Naive thymus-derived CD4-positive, alpha-beta T cell (primary cell): ENCODE measurements at regions not wholly inside any gene's neighbourhood (a gene's known extent, or its start where the extent isn't known, plus 50 kb on each side); places are given as distances from the start of the nearest gene placed in this dataset.

ENCODE experiments used
- ATAC-seq: fragments of 150-1000 bp; cut with Tn5 transposase; 2 replicates; pipeline ENCODE4 v1.10.0; 2021; ENCODE audit warnings: mild to moderate bottlenecking, moderate library complexity
- CTCF ChIA-PET: fragments of 350-600 bp; sonication (Branson Sonifier 250); formaldehyde crosslinking; loops from one replicate; lab custom pipeline; 2021; ENCODE audit warnings: antibody characterized with exemption; lab: Charles Lee
- POLR2A ChIA-PET: fragments of 350-600 bp; sonication (Branson Sonifier 250); formaldehyde crosslinking; loops from one replicate; lab custom pipeline; 2021; ENCODE audit warnings: antibody characterized with exemption, inconsistent platforms; lab: Charles Lee
- DNase-seq, 9 donors: peaks; one replicate each; pipeline versions ENCODE4 v3.0.0 to v3.0.0-alpha.2; 2020 to 2022; ENCODE audit warnings: mixed read lengths in 1 of 9
- H3K27ac ChIP-seq: one replicate; pipeline ENCODE4 v1.7.0; 2013; ENCODE audit warnings: mild to moderate bottlenecking, low read depth, low read length, moderate library complexity
- H3K27me3 ChIP-seq, 2 donors: one replicate each; pipeline ENCODE4 v1.7.0; 2013; ENCODE audit warnings: low read length in 2 of 2, mild to moderate bottlenecking in 2 of 2, moderate library complexity in 2 of 2; ENCODE audit not compliant: control insufficient read depth in 2 of 2, insufficient read depth in 2 of 2
- H3K36me3 ChIP-seq, 3 experiments: 1 replicate in 2 of 3; 2 replicates in 1 of 3; pipeline ENCODE4 v1.7.0; 2013; ENCODE audit warnings: low read length in 3 of 3, mild to moderate bottlenecking in 3 of 3, moderate library complexity in 1 of 3; ENCODE audit not compliant: insufficient read depth in 3 of 3, control insufficient read depth in 2 of 3
- H3K4me1 ChIP-seq, 2 donors: one replicate each; pipeline ENCODE4 v1.7.0; 2013; ENCODE audit warnings: low read length in 2 of 2, mild to moderate bottlenecking in 2 of 2, moderate library complexity in 1 of 2; ENCODE audit not compliant: control insufficient read depth in 2 of 2, insufficient read depth in 2 of 2
- H3K4me3 ChIP-seq: 2 replicates; pipeline ENCODE4 v1.7.0; 2013; ENCODE audit warnings: mild to moderate bottlenecking, low read length
- H3K9me3 ChIP-seq, 3 experiments: 1 replicate in 2 of 3; 2 replicates in 1 of 3; pipeline ENCODE4 v1.7.0; 2013; ENCODE audit warnings: low read length in 3 of 3; ENCODE audit not compliant: control insufficient read depth in 2 of 3
- H3K27ac Mint-ChIP-seq, 9 donors: one replicate each; pipeline ENCODE4 v1.8.0; 2020 to 2022; ENCODE audit warnings: mixed read lengths in 9 of 9, mild to moderate bottlenecking in 8 of 9, moderate library complexity in 5 of 9, inconsistent platforms in 2 of 9
- H3K27me3 Mint-ChIP-seq, 5 donors: one replicate each; pipeline ENCODE4 v1.8.0; 2021 to 2022; ENCODE audit warnings: mixed read lengths in 5 of 5, mild to moderate bottlenecking in 1 of 5
- H3K36me3 Mint-ChIP-seq, 5 donors: one replicate each; pipeline ENCODE4 v1.8.0; 2020 to 2022; ENCODE audit warnings: mixed read lengths in 5 of 5, mild to moderate bottlenecking in 3 of 5, inconsistent platforms in 1 of 5
- H3K4me1 Mint-ChIP-seq, 7 donors: one replicate each; pipeline ENCODE4 v1.8.0; 2020 to 2022; ENCODE audit warnings: mixed read lengths in 7 of 7, mild to moderate bottlenecking in 3 of 7, inconsistent platforms in 1 of 7
- H3K4me3 Mint-ChIP-seq, 10 donors: one replicate each; pipeline ENCODE4 v1.8.0; 2020 to 2022; ENCODE audit warnings: mild to moderate bottlenecking in 10 of 10, mixed read lengths in 10 of 10, moderate library complexity in 6 of 10, inconsistent platforms in 2 of 10
- H3K9me3 Mint-ChIP-seq, 11 donors: one replicate each; pipeline ENCODE4 v1.8.0; 2020 to 2022; ENCODE audit warnings: mixed read lengths in 11 of 11, mild to moderate bottlenecking in 4 of 11, inconsistent platforms in 1 of 11, moderate library complexity in 1 of 11
- intact Hi-C, 2 donors: fragments of 100-400 bp; cut with micrococcal nuclease; formaldehyde crosslinking; loops; one replicate each; pipeline ENCODE4 v1.15.1; 2023

DNA sequence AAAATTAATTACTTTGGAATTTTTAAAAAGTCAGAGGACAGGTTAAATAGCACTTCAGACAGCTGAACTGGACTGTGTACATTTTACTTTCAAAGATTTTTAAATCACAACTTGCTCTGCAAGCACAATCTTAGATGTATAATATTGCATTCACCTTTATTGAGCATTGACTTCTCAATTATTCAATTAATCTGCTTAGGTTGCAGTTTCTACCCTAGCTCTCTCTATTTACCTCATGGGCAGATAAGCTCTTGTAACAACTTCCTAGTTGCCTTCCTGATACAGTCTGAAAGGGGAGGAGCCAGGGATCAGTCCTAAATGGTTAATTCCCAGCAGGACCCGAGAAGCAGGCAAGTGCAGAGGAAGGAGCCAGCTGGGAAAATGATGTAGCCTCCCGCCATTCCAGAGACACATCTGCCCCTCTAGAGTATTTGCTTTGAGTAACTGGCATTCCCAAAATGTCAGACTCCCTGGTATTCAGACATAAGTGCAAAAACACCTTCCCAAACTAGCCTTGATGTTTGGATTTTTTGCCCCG is 302.8 kb downstream of the GALC start:
- Mint-ChIP-seq H3K27me3 (peaks cover 0 to 12% (median 5%) of the 10 kb centered on the region in 5 donors), H3K36me3 (no peaks in the 10 kb centered on the region), H3K4me3 (no peak overlapping the region), H3K27ac (peak overlapping the region in 1 of 9 donors; percentile 51), H3K4me1 (no peaks in the 10 kb centered on the region), H3K9me3 (peaks cover 0 to 7% (median 2%) of the 10 kb centered on the region in 11 donors)
- intact Hi-C loops, result no loop called here
- Histone ChIP-seq H3K27me3 (no peaks in the 10 kb centered on the region), H3K9me3 (no peaks in the 10 kb centered on the region), H3K36me3 (no peaks in the 10 kb centered on the region), H3K4me1 (no peaks in the 10 kb centered on the region), H3K27ac (no peak overlapping the region), H3K4me3 (no peak overlapping the region)
- ATAC-seq, result no peak
- no peak for DNase-seq
- POLR2A ChIA-PET, result no interaction called here
- CTCF ChIA-PET, result no interaction called here

DNA sequence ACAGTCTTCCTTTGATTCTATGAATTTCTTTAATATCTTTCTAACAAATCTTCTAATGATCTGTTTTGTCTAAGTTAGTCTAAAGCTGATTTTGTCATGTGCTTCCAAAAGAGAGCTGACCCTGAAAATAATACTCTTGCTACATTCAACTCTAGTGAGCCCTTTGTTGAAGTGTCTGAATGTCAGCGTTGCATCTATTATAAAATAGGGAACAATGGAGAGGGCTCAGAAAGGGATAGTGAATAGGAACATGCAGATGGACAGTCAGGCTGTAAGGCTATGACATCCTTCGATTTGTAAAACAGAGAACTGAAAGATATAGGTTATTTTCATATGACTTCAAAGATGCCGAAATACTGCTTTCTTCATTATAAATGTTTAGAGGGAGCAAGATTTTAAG is 304.5 kb downstream of the GALC start:
- H3K36me3 ChIP-seq, result no peaks in the 10 kb centered on the region
- ATAC-seq (no peak), DNase-seq (no peak)
- no peaks in the 10 kb centered on the region for H3K4me1 ChIP-seq
- no peak overlapping the region for H3K27ac ChIP-seq
- intact Hi-C loops, result no loop called here
- no peaks in the 10 kb centered on the region for H3K4me1 Mint-ChIP-seq
- peaks cover 0 to 5% (median 0%) of the 10 kb centered on the region in 11 donors for H3K9me3 Mint-ChIP-seq
- no peaks in the 10 kb centered on the region for H3K9me3 ChIP-seq
- H3K27ac Mint-ChIP-seq, result no peak overlapping the region
- no peaks in the 10 kb centered on the region for H3K36me3 Mint-ChIP-seq
- POLR2A ChIA-PET, result no interaction called here
- H3K27me3 ChIP-seq, result no peaks in the 10 kb centered on the region
- CTCF ChIA-PET, result no interaction called here
- H3K4me3 ChIP-seq, result no peak overlapping the region
- H3K27me3 Mint-ChIP-seq, result peaks cover 0 to 12% (median 5%) of the 10 kb centered on the region in 5 donors
- no peak overlapping the region for H3K4me3 Mint-ChIP-seq

DNA sequence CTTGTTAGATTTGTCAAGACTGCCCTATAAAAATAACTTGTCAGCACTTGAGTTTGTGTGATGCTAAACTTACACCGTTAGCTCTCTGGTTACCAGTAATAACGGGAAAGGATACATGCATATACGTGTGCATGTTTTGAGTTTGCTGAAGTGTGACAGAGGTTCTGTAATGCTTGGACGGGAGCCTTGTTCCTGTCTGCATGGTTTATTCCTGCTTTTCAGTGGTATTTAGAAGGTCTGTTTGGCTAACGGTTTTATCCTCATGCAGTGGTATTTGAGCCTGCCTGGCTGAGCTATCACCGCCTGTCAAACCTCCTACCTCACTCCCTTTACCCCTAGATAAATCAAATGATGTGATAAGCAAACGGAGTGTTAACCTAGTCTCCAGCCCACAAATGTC is 305.6 kb downstream of the GALC start:
- H3K27me3 ChIP-seq, result no peaks in the 10 kb centered on the region
- intact Hi-C loops, result no loop called here
- no peak overlapping the region for H3K27ac ChIP-seq
- no peaks in the 10 kb centered on the region for H3K4me1 ChIP-seq
- ChIA-PET CTCF (no interaction called here), POLR2A (no interaction called here)
- ATAC-seq (no peak), DNase-seq (no peak)
- no peak overlapping the region for H3K4me3 ChIP-seq
- no peak overlapping the region for H3K4me3 Mint-ChIP-seq
- no peak overlapping the region for H3K27ac Mint-ChIP-seq
- H3K9me3 Mint-ChIP-seq, result peaks cover 0 to 5% (median 0%) of the 10 kb centered on the region in 11 donors
- H3K27me3 Mint-ChIP-seq, result peaks cover 0 to 12% (median 5%) of the 10 kb centered on the region in 5 donors
- no peaks in the 10 kb centered on the region for H3K4me1 Mint-ChIP-seq
- H3K36me3 ChIP-seq, result no peaks in the 10 kb centered on the region
- no peaks in the 10 kb centered on the region for H3K9me3 ChIP-seq
- H3K36me3 Mint-ChIP-seq, result no peaks in the 10 kb centered on the region

DNA sequence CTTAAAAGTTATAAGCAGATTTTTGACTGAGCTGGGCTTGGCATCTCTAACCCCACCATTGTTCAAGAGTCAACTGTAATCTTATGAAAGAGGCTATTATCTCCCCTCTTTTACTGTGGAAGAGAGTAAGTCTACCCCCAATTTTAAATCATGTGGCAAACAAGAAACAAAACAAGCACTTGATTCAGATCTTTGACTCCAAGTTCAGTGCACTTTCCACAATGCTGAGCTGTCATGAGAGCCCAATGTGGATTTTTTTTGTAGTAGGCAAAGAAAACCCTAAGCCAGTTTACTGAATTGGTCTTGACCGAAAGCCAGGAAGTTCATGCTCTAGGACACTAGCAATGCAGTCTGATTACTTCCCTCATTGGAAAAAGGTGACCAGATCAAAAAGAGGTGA is 306.2 kb downstream of the GALC start:
- intact Hi-C loops, result no loop called here
- CTCF ChIA-PET, result no interaction called here
- POLR2A ChIA-PET, result no interaction called here
- H3K4me1 Mint-ChIP-seq, result no peaks in the 10 kb centered on the region
- peaks cover 0 to 6% (median 0%) of the 10 kb centered on the region in 11 donors for H3K9me3 Mint-ChIP-seq
- Histone ChIP-seq H3K4me3 (no peak overlapping the region), H3K4me1 (no peaks in the 10 kb centered on the region), H3K9me3 (no peaks in the 10 kb centered on the region), H3K27ac (no peak overlapping the region), H3K27me3 (no peaks in the 10 kb centered on the region), H3K36me3 (no peaks in the 10 kb centered on the region)
- DNase-seq, result no peak
- peaks cover 0 to 12% (median 5%) of the 10 kb centered on the region in 5 donors for H3K27me3 Mint-ChIP-seq
- ATAC-seq, result no peak
- H3K36me3 Mint-ChIP-seq, result no peaks in the 10 kb centered on the region
- H3K27ac Mint-ChIP-seq, result no peak overlapping the region
- no peak overlapping the region for H3K4me3 Mint-ChIP-seq

DNA sequence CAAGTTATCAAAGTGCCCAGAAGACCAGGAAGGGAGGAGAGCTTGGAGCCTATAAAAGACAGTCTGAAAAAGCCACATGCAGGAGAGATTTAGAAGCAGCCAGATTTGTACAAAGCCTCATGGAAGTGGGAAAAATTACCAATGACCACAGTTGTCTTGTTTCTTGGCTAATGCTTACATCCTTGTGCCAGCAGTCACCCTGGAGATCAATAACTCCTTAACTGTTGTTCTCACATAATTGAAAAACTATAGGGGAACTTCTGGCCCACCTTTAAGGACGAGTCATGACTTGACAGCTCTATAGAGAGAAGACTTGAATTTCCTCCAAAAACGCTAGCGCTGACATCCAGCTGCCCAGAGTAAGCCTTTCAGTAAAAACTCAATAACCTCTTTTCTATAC is 313.1 kb downstream of the GALC start:
- Histone ChIP-seq H3K27me3 (no peaks in the 10 kb centered on the region), H3K36me3 (no peaks in the 10 kb centered on the region), H3K9me3 (no peaks in the 10 kb centered on the region), H3K27ac (no peak overlapping the region), H3K4me1 (no peaks in the 10 kb centered on the region), H3K4me3 (no peak overlapping the region)
- Mint-ChIP-seq H3K27me3 (peaks cover 0 to 3% (median 0%) of the 10 kb centered on the region in 5 donors), H3K36me3 (no peaks in the 10 kb centered on the region), H3K4me1 (no peaks in the 10 kb centered on the region), H3K4me3 (no peak overlapping the region), H3K27ac (no peak overlapping the region), H3K9me3 (peaks cover 0 to 8% (median 0%) of the 10 kb centered on the region in 11 donors)
- POLR2A ChIA-PET, result no interaction called here
- DNase-seq (no peak), ATAC-seq (no peak)
- CTCF ChIA-PET, result no interaction called here
- intact Hi-C loops, result no loop called here

- H3K9me3 ChIP-seq, result no peaks in the 10 kb centered on the region
- H3K9me3 Mint-ChIP-seq, result peaks cover 0 to 8% (median 1%) of the 10 kb centered on the region in 11 donors
- H3K27ac ChIP-seq, result no peak overlapping the region
- H3K27me3 Mint-ChIP-seq, result peaks cover 0 to 3% (median 0%) of the 10 kb centered on the region in 5 donors
- H3K4me3 Mint-ChIP-seq, result no peak overlapping the region
- ATAC-seq (no peak), DNase-seq (no peak)
- intact Hi-C loops, result no loop called here
- no peak overlapping the region for H3K27ac Mint-ChIP-seq
- ChIA-PET CTCF (no interaction called here), POLR2A (no interaction called here)
- no peaks in the 10 kb centered on the region for H3K36me3 ChIP-seq
- no peaks in the 10 kb centered on the region for H3K4me1 Mint-ChIP-seq
- no peaks in the 10 kb centered on the region for H3K27me3 ChIP-seq
- no peaks in the 10 kb centered on the region for H3K4me1 ChIP-seq
- no peak overlapping the region for H3K4me3 ChIP-seq
- H3K36me3 Mint-ChIP-seq, result no peaks in the 10 kb centered on the region
Measured at GRCh38 chr14:87678624-87679023, 314.4 kb downstream of the GALC start.

DNA sequence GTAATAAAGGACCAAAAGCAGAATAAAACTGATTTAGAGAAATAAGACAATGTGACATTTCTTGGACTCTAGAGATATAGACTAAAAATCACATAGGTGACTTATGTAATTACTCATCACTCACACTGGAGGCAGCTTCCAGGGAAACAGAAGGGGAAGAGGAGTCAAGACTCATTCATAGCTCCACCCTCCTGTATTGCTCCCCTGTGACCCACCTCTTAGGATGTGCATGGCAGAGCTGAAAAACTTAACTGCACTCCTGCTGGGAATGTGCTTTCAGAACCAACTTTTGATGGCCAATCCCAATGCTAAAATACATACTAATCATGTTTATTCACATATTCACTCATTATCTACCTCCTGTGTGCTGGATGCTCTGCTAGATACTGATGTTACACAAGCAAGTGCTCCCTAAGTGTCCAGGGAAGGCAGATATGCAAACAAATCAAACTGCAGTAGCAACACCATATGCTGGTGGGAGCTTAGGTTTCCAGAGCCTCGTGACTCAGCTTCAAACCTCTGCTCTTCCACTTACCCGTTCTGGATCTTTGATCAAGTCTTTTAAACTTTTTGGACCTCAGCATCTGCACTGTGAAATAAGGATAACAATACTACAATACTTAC is 316.1 kb downstream of the GALC start:
- POLR2A ChIA-PET, result no interaction called here
- H3K27me3 ChIP-seq, result no peaks in the 10 kb centered on the region

More for the DNA sequence above, 316.1 kb downstream of the GALC start:
- Histone ChIP-seq H3K36me3 (no peaks in the 10 kb centered on the region), H3K27ac (no peak overlapping the region), H3K4me3 (no peak overlapping the region), H3K4me1 (no peaks in the 10 kb centered on the region), H3K9me3 (no peaks in the 10 kb centered on the region)
- ATAC-seq (no peak), DNase-seq (no peak)
- H3K9me3 Mint-ChIP-seq, result peaks cover 0 to 10% (median 2%) of the 10 kb centered on the region in 11 donors
- H3K4me1 Mint-ChIP-seq, result no peaks in the 10 kb centered on the region
- intact Hi-C loops, result no loop called here
- CTCF ChIA-PET, result no interaction called here
- peaks cover 0 to 3% (median 0%) of the 10 kb centered on the region in 5 donors for H3K27me3 Mint-ChIP-seq
- no peak overlapping the region for H3K4me3 Mint-ChIP-seq
- no peak overlapping the region for H3K27ac Mint-ChIP-seq
- H3K36me3 Mint-ChIP-seq, result peaks cover 0 to 1% (median 0%) of the 10 kb centered on the region in 5 donors
